NB4 (cell line): ENCODE measurements at regions not wholly inside any gene's neighbourhood (a gene's known extent, or its start where the extent isn't known, plus 50 kb on each side); places are given as distances from the start of the nearest gene placed in this dataset.

Experiments
- POLR2A ChIP-seq: IDR thresholded peaks from 2 replicates; pipeline ENCODE4 v1.6.1; 2011; ENCODE audit warnings: mild to moderate bottlenecking; ENCODE audit not compliant: insufficient read length; ENCODE audit errors: extremely low read depth
- TF ChIP-seq, protein P1 (sequence below): IDR thresholded peaks from one replicate; pipeline ENCODE4 v1.5.1; 2012; ENCODE audit warnings: low read depth, low read length
- TF ChIP-seq, protein P2 (sequence below): IDR thresholded peaks from 2 replicates; pipeline ENCODE4 v1.6.1; 2011; ENCODE audit warnings: low read depth, low read length

DNA sequence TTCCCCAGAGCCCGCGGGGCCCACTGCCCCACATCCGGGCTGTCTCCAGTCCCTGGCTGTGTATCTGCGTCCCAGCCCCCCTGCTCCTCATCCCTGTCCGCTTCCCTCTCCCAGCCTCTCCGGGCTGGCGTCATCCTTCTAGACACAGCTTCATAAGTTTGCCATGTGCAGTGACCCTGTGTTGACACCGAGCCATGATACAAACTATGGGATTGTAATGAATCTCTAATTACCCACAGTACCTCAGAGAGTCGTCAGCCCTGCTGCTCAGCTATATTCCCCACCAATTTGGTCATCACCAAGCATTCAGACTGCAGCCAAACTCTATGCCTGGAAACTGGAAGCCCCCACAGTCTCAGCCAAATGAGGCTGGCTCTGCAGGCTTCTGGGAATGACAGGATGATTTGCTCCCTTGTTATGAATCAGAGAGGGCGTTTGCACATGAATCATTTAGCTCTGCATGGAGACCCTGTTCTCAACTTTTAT is 466.1 kb upstream of the ATP11B start:
- TF ChIP-seq, protein P1, sequence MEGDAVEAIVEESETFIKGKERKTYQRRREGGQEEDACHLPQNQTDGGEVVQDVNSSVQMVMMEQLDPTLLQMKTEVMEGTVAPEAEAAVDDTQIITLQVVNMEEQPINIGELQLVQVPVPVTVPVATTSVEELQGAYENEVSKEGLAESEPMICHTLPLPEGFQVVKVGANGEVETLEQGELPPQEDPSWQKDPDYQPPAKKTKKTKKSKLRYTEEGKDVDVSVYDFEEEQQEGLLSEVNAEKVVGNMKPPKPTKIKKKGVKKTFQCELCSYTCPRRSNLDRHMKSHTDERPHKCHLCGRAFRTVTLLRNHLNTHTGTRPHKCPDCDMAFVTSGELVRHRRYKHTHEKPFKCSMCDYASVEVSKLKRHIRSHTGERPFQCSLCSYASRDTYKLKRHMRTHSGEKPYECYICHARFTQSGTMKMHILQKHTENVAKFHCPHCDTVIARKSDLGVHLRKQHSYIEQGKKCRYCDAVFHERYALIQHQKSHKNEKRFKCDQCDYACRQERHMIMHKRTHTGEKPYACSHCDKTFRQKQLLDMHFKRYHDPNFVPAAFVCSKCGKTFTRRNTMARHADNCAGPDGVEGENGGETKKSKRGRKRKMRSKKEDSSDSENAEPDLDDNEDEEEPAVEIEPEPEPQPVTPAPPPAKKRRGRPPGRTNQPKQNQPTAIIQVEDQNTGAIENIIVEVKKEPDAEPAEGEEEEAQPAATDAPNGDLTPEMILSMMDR: no peak
- no peak for TF ChIP-seq POLR2A
- TF ChIP-seq, protein P2, sequence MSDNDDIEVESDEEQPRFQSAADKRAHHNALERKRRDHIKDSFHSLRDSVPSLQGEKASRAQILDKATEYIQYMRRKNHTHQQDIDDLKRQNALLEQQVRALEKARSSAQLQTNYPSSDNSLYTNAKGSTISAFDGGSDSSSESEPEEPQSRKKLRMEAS: no peak
